ENCODE measurements at regions not wholly inside any gene's neighbourhood (a gene's known extent, or its start where the extent isn't known, plus 50 kb on each side); places are given as distances from the start of the nearest gene placed in this dataset.

DNA sequence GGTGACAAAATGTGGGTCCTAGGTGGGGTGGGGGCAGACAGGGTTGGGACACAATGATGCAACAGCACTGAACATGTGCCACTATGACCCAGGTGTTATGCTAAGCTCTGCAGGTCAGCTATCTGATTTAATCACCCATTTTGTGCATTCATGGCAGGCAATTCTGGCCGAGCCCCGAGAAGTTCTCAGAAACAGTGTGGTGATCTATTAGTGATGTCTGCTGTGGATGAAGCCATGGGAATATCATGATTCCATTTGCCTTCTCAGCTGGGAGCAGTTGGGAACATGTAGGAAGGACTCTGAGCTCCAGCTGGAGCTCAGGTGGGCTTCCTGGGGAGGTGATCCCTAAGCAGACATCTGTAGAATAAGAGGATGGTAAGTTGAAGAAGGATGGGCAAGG is 194.0 kb upstream of the POU3F1 start:
- TF ChIP-seq POLR2A (IDR thresholded peaks at IDR 0.05) = no peak
- TF ChIP-seq, protein P1, sequence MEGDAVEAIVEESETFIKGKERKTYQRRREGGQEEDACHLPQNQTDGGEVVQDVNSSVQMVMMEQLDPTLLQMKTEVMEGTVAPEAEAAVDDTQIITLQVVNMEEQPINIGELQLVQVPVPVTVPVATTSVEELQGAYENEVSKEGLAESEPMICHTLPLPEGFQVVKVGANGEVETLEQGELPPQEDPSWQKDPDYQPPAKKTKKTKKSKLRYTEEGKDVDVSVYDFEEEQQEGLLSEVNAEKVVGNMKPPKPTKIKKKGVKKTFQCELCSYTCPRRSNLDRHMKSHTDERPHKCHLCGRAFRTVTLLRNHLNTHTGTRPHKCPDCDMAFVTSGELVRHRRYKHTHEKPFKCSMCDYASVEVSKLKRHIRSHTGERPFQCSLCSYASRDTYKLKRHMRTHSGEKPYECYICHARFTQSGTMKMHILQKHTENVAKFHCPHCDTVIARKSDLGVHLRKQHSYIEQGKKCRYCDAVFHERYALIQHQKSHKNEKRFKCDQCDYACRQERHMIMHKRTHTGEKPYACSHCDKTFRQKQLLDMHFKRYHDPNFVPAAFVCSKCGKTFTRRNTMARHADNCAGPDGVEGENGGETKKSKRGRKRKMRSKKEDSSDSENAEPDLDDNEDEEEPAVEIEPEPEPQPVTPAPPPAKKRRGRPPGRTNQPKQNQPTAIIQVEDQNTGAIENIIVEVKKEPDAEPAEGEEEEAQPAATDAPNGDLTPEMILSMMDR (IDR thresholded peaks at IDR 0.05 in 8 of 11, conservative IDR thresholded peaks at IDR 0.05 in 3 of 11) = no peak

All from spleen (tissue), 7 donors.